ENCODE measurements at regions not wholly inside any gene's neighbourhood (a gene's known extent, or its start where the extent isn't known, plus 50 kb on each side); places are given as distances from the start of the nearest gene placed in this dataset.

- TF ChIP-seq CTCF (conservative IDR thresholded peaks at IDR 0.05; ENCODE audit: low read depth, low read length) (no peak), EZH2 (IDR thresholded peaks at IDR 0.05; ENCODE audit: low read length, unreplicated experiment) (no peak)
Observed at GRCh38 chr16:5205361-5206040, 107.9 kb upstream of the EEF2KMT start.
